ENCODE measurements at regions not wholly inside any gene's neighbourhood (a gene's known extent, or its start where the extent isn't known, plus 50 kb on each side); places are given as distances from the start of the nearest gene placed in this dataset.
"Not testable (repeated sequence)": the region's sequence is repeated elsewhere in the genome, so short reads cannot be mapped to it uniquely, and the experiment has no call there.

DNA sequence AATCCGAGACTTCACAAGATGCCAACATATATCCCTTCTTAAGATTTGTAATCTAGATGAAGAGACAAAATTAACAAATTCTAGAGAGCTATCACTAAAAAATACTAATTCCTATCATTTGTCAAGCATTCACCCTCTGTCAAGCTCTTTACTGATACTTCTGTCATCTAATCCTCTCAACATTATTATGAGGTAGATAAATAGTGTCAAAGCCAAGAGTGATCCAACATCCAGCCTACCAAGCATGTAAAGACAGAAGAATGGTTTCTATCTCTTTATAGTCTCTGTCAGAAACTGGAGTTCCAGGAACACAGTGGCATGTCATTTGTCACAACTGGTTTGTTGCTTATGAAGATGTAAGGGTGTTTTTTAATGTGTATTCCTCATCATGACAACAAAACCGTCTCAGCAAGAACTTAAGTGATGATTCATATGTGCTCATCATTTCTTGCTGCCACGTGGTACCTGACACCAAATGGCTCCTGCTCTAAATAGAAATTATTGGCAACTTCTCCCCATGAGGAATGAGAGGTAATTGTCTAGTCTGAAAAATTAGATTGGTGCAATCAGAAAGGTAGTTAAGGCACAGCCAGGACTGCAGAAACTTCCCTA, 196.8 kb downstream of the TOX3 start:
- ATAC-seq (no peak), DNase-seq (no peak)
- Mint-ChIP-seq H3K4me3 (no peak overlapping the region), H3K36me3 (ENCODE audit: insufficient read depth) (no peaks in the 10 kb centered on the region), H3K9me3 (peaks cover 7% of the 10 kb centered on the region), H3K4me1 (ENCODE audit: low read depth) (no peaks in the 10 kb centered on the region), H3K27me3 (ENCODE audit: low read depth) (no peaks in the 10 kb centered on the region)

DNA sequence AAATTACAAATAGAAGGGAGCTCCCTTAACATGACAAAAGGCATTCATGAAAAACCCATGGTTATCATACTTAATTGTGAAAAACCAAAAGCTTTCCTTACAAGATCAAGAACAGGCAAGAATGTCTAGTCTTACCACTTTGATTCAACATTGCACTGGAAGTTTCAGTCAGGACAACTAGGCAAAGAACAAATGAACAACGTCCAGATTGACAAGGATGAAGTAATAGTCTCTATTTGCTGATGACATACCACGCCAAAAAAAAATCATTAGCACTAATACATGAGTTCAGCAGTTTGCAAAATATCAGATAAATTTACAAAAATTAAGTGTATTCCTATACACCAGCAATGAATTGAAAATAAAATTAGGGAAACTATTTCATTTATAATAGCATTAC, 200.2 kb downstream of the TOX3 start:
- ATAC-seq (no peak), DNase-seq (no peak)
- Mint-ChIP-seq H3K9me3 (peaks cover 7% of the 10 kb centered on the region), H3K4me1 (ENCODE audit: low read depth) (no peaks in the 10 kb centered on the region), H3K4me3 (no peak overlapping the region), H3K36me3 (ENCODE audit: insufficient read depth) (no peaks in the 10 kb centered on the region), H3K27me3 (ENCODE audit: low read depth) (no peaks in the 10 kb centered on the region)

DNA sequence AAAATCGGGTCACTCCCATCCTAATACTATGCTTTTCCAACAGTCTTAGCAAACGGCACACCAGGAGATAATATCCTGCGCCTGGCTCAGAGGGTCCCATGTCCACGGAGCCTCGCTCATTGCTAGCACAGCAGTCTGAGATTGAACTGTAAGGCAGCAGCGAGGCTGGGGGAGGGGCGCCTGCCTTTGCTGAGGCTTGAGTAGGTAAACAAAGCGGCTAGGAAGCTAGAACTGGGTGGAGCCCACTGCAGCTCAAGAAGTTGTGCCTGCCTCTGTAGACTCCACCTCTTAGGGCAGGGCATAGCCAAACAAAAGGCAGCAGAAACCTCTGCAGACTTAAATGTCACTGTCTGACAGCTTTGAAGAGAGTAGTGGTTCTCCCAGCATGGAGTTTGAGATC, 213.3 kb downstream of the TOX3 start:
- H3K36me3 Mint-ChIP-seq (ENCODE audit: insufficient read depth); DNase-seq; H3K4me1 Mint-ChIP-seq (ENCODE audit: low read depth); ATAC-seq; H3K4me3 Mint-ChIP-seq; H3K27me3 Mint-ChIP-seq (ENCODE audit: low read depth): not testable (repeated sequence)
- peaks cover 14% of the 10 kb centered on the region for H3K9me3 Mint-ChIP-seq

DNA sequence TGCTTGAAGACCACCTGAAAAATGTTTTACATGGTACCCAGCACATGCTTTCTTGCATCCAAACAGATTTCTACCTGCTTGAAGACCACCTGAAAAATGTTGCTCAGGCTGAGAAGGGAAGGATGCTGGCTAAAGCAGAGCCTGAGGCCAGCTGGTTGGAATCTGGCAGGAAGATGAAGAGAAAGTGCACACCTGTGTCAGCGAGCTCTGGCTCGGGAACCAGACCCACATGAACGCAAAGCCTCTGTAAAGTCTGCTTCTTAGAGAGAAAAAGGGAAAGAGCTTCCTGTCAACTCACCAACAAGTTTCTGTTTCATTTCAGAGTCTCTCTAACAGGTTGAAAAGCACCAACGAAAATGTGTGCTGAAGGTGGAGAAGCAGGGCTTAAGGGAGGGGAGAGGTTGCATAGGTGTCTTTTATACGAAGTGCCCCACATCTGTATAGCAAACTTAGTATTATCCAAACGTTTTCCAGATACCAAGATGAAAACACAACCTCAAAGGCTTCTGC, 226.0 kb downstream of the TOX3 start:
- Mint-ChIP-seq H3K27me3 (ENCODE audit: low read depth) (no peaks in the 10 kb centered on the region), H3K9me3 (peaks cover 11% of the 10 kb centered on the region), H3K4me1 (ENCODE audit: low read depth) (no peaks in the 10 kb centered on the region), H3K4me3 (no peak overlapping the region), H3K36me3 (ENCODE audit: insufficient read depth) (no peaks in the 10 kb centered on the region)
- DNase-seq (no peak), ATAC-seq (no peak)

DNA sequence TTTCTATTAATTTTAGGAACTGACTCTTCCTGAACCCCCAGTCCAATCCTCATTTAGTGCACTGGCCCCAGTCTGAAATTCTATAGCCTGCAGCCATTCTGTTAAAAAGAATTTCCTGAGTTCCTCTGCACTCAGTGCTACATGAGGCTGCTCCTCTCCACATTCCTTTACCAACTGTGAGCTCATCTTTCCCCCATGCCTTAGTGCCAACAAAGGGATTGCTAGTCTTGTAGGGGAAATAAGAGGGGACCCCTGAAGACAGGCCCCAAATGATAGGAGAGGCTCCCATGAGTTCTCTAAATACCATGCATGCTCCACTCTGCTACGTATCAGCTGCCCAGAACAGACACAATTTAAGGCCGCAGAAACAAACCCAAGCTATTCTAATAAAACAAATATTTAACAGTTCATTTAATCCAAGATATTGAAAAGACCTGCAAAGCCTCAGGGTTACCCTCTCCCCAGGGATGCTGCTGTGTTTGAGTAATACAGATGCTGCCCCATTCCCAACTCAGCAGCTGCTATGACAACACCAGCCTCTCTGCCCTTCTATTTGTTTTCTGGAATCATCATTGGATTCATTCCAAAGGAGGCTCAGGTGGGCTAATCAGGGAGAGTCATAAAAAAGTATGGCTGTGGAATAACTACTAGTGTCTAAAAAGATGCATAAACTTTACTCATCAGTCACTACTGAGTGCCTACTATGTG, 228.5 kb downstream of the TOX3 start:
- no peaks in the 10 kb centered on the region for H3K36me3 Mint-ChIP-seq (ENCODE audit: insufficient read depth)
- ATAC-seq (no peak), DNase-seq (no peak)
- H3K9me3 Mint-ChIP-seq = peaks cover 18% of the 10 kb centered on the region
- H3K4me1 Mint-ChIP-seq (ENCODE audit: low read depth) = no peaks in the 10 kb centered on the region
- H3K4me3 Mint-ChIP-seq = no peak overlapping the region
- no peaks in the 10 kb centered on the region for H3K27me3 Mint-ChIP-seq (ENCODE audit: low read depth)

DNA sequence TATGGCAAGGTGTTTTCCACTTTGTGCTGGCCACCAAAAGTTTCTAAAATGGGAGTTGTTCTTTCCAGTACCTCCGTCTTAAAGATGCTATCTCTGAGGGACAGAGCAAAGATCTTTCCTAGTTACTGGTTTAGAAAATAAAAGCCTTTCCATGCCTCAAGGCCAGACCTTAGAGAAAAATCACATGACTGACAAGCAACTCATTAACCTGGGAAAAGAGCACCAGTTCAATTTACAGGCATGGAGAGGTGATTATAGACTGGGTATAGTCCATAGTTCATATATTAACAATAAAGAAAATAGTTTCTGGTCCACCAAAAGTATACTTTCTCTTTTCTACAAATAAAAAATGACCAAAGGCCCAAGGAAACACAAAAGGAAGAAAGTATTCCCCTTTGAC, 230.7 kb downstream of the TOX3 start:
- H3K4me1 Mint-ChIP-seq (ENCODE audit: low read depth) = no peaks in the 10 kb centered on the region
- H3K9me3 Mint-ChIP-seq = peaks cover 13% of the 10 kb centered on the region
- no peak for ATAC-seq
- DNase-seq = no peak
- H3K4me3 Mint-ChIP-seq = no peak overlapping the region
- H3K27me3 Mint-ChIP-seq (ENCODE audit: low read depth) = no peaks in the 10 kb centered on the region
- H3K36me3 Mint-ChIP-seq (ENCODE audit: insufficient read depth) = no peaks in the 10 kb centered on the region

DNA sequence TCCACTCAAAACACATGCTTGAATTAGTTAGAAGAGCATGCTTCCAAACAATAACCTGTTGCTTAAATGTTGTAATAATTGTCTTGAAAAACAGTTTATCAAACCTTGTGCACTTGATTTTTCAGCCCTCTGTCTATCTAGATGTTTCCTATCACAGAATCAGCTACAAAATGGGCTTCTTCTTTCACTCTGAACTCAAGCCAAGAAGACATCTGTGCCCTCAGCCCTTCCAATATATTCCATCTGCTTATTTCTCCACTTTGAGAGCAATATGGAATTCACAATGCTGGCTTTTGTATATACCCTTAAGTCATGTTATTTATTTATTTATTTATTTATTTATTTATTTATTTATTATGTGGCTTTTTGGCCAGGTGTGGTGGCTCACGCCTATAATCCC, 234.2 kb downstream of the TOX3 start:
- ATAC-seq (no peak), DNase-seq (no peak)
- peaks cover 11% of the 10 kb centered on the region for H3K9me3 Mint-ChIP-seq
- no peaks in the 10 kb centered on the region for H3K27me3 Mint-ChIP-seq (ENCODE audit: low read depth)
- no peaks in the 10 kb centered on the region for H3K36me3 Mint-ChIP-seq (ENCODE audit: insufficient read depth)
- H3K4me3 Mint-ChIP-seq = no peak overlapping the region
- H3K4me1 Mint-ChIP-seq (ENCODE audit: low read depth) = no peaks in the 10 kb centered on the region

DNA sequence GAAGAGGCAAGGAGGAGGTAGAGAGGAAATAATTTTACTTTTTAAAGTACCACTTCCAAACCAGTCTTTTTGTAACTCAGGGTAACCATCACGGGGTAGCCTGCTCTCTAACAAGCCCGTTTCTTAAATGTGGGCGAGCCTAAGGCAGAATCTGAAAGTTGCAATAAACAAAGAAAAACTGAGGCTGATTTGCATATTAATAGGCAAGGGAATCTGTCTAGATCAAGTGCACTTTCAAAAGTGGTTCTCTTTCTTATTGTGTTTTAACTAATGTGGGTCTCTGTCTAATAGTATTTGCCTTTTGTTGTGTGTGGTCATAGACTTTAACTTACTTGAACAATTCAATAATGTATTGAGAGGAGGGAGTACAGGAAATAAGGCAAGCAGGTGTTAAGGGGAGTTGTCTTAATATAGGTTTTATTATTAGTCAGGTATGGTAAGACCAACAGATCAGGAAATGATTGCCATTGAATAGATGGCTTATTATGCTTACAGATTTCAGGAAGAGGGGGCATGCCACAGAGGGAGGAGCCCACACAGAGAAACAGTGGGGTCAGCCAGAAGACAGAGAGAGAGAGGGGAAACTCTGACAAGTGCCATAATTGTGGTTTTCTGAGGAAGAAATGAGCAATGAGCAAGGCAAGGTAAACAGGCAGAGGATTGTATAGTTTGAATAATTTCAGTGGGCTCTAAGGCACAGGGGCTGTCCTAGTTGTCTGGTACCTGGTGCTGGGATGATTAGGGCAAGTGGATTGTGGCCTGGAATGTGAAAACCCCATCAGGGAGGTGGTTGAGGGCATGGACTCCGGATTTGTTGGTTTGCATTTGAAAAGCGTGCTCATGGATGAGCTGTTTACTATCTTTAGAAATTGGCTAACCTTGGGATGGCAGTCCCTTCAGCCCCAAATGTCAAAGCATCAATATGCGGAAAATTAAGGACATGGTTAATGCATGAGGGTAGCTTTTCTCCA, 237.2 kb downstream of the TOX3 start:
- peak in 1 of 2 donors; percentile 7 for ATAC-seq
- Mint-ChIP-seq H3K27me3 (ENCODE audit: low read depth) (no peaks in the 10 kb centered on the region), H3K4me3 (no peak overlapping the region), H3K4me1 (ENCODE audit: low read depth) (no peaks in the 10 kb centered on the region), H3K36me3 (ENCODE audit: insufficient read depth) (no peaks in the 10 kb centered on the region), H3K9me3 (peaks cover 6% of the 10 kb centered on the region)
- no peak for DNase-seq

DNA sequence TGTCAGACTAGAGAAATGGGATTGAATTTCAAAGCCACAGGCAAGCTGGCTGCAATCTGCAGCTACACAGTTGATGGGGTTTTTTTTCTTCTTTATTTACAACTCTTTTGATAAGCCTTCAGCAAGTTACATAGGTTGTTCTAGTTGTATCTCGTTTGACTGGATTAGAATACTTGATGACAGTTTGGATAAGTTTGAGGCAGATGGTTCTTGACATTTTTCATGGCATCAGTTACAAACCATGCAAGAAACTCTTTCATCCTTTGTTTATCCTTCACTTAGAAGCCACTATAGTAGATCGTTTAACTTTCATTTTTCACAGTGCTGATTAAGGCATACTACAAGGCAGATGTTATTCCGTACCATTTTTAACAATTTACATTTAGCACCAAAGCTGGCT, 238.9 kb downstream of the TOX3 start:
- no peak for DNase-seq
- H3K4me3 Mint-ChIP-seq = no peak overlapping the region
- H3K36me3 Mint-ChIP-seq (ENCODE audit: insufficient read depth) = no peaks in the 10 kb centered on the region
- H3K9me3 Mint-ChIP-seq = peaks cover 4% of the 10 kb centered on the region
- H3K4me1 Mint-ChIP-seq (ENCODE audit: low read depth) = no peaks in the 10 kb centered on the region
- H3K27me3 Mint-ChIP-seq (ENCODE audit: low read depth) = no peaks in the 10 kb centered on the region
- no peak for ATAC-seq

DNA sequence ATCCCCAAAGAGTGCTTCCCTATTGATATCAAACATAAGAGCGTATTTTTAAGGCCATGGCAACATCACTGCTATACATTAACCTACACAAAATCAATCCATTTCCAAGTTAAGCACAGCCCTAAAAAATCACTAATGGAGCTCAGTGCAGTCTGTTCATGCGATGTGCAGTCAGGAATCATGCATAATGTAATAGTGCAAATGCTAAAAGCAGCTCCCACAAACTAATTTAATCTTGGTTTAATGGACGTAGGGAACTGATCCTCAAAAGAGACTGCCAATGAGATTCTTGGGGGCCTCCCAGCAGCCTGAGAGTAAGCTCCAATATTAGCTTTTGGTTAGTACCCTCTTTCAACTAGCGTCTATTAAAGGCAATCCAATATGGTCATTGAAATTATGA, 245.9 kb downstream of the TOX3 start:
- Mint-ChIP-seq H3K4me1 (ENCODE audit: low read depth) (no peaks in the 10 kb centered on the region), H3K27me3 (ENCODE audit: low read depth) (no peaks in the 10 kb centered on the region), H3K9me3 (peaks cover 4% of the 10 kb centered on the region), H3K36me3 (ENCODE audit: insufficient read depth) (no peaks in the 10 kb centered on the region), H3K4me3 (no peak overlapping the region)
- DNase-seq = no peak
- ATAC-seq = no peak

DNA sequence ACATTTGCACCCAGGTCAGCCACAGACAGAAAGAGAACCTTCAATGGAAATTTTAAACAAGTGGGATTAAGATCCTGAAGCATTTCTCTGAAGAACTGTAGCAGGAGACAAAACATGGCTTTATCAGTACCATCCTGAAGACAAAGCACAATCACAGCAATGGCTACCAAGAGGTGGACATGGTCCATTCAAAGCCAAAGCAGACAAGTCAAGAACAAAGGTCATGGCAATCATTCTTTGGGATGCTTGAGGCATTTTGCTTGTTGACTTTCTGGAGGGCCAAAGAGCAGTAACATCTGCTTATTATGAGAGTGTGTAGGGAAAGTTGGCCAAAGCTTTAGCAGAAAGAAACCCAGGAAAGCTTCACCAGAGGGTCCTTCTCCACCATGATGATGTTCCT, 248.2 kb downstream of the TOX3 start:
- ATAC-seq = no peak
- Mint-ChIP-seq H3K4me3 (no peak overlapping the region), H3K27me3 (ENCODE audit: low read depth) (no peaks in the 10 kb centered on the region), H3K4me1 (ENCODE audit: low read depth) (no peaks in the 10 kb centered on the region), H3K9me3 (peaks cover 12% of the 10 kb centered on the region), H3K36me3 (ENCODE audit: insufficient read depth) (no peaks in the 10 kb centered on the region)
- no peak for DNase-seq

DNA sequence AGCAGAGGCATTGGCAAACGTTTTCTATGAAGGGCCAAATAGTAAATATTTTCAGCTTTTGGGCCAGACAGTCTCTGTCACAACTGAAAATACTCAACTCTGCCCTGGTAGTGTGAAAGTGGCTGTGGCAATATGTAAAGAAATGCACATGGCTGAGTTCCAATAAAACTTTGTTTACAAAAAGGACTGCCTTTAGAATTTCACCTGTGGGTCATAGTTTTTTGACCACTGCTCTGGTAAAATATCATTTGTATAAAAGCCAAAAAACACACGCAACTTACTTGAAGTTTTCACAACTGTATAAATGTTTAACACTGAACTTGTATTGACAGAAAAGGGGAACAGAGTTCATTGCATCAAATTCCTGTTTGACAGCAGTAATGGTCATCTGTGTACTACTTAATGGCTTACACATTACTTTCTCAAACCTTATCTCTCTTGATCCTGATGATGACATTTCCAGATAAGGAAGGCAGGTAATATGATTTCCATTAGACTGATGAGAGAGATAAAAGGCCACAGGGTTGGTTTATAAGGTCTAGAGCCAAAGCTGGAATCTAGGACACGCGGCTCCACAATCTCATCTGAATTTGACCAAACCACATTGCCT, 250.1 kb downstream of the TOX3 start:
- not testable (repeated sequence) for H3K4me1 Mint-ChIP-seq (ENCODE audit: low read depth); H3K27me3 Mint-ChIP-seq (ENCODE audit: low read depth); H3K4me3 Mint-ChIP-seq; DNase-seq; ATAC-seq; H3K36me3 Mint-ChIP-seq (ENCODE audit: insufficient read depth)
- H3K9me3 Mint-ChIP-seq = peaks cover 16% of the 10 kb centered on the region

DNA sequence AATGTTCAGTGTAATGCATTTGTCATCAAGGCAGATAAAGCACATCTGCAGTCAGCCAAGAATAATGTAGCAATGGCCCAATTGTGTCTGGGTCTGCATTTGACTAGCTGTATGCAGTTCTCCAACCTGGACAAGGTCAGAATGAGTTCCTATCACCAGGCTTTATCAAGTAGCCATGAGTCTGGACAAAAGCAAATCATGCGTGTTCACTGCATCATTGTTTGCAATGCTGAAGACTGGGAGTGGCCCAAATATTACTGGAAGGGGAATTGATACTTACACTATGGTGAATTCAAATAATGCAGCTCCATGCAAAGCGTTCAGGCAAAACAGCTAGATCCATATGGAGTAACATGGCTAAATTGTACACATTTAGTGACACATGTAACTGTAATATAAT, 250.9 kb downstream of the TOX3 start:
- no peaks in the 10 kb centered on the region for H3K36me3 Mint-ChIP-seq (ENCODE audit: insufficient read depth)
- H3K4me1 Mint-ChIP-seq (ENCODE audit: low read depth) = no peaks in the 10 kb centered on the region
- ATAC-seq = no peak
- no peaks in the 10 kb centered on the region for H3K27me3 Mint-ChIP-seq (ENCODE audit: low read depth)
- DNase-seq = no peak
- H3K9me3 Mint-ChIP-seq = peaks cover 16% of the 10 kb centered on the region
- H3K4me3 Mint-ChIP-seq = no peak overlapping the region

DNA sequence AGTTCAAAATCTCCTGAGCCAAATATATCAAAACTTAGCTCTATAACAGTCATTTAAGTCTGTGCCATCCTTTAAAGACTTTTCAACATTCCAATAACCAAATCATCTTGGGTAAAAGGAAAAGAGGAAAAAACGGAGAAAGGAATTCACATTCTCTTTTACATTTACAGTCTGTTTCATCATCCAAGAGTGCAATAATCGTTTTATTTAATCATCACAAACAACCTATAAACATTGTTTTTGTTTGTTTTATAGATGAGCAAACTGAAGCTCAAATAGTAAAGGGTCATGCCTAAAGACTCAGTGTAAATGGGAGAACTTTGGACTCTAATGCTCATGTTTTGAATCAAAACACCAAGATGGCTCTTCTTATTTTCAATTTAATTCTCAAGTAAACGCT, 252.3 kb downstream of the TOX3 start:
- Mint-ChIP-seq H3K9me3 (peaks cover 16% of the 10 kb centered on the region), H3K27me3 (ENCODE audit: low read depth) (no peaks in the 10 kb centered on the region), H3K36me3 (ENCODE audit: insufficient read depth) (no peaks in the 10 kb centered on the region), H3K4me3 (no peak overlapping the region), H3K4me1 (ENCODE audit: low read depth) (no peaks in the 10 kb centered on the region)
- DNase-seq (no peak), ATAC-seq (no peak)

Data from activated T-cell treated with anti-CD3 and anti-CD28 coated beads, Interleukin-2, amount 50 U/mL, for 4 hours (primary cell).